ENCODE measurements at regions not wholly inside any gene's neighbourhood (a gene's known extent, or its start where the extent isn't known, plus 50 kb on each side); places are given as distances from the start of the nearest gene placed in this dataset.
A peak's percentile ranks its signal among the peaks of the same experiment; 100 is the strongest.
"Not testable (repeated sequence)": the region's sequence is repeated elsewhere in the genome, so short reads cannot be mapped to it uniquely, and the experiment has no call there.

- CTCF ChIA-PET: interaction anchor here (0.7 kb wide), 1 partner anchor 46 kb away, joined by 5 read pairs; no protein-coding TSS in a partner anchor
These were observed 164.9 kb upstream of the USP9X start for GRCh38 chrX:40920351-40920750.

GRCh38 chrX:40922307-40922706, 162.9 kb upstream of the USP9X start:
- no peak overlapping the region for H3K27ac Mint-ChIP-seq
- no peak overlapping the region for H3K4me3 Mint-ChIP-seq
- no peaks in the 10 kb centered on the region for H3K4me1 Mint-ChIP-seq
- POLR2A ChIA-PET: no interaction called here
- H3K27me3 Mint-ChIP-seq: peaks cover 2% of the 10 kb centered on the region
- CTCF ChIA-PET: no interaction called here
- peaks cover 2% of the 10 kb centered on the region for H3K36me3 Mint-ChIP-seq (ENCODE audit: low read depth)
- DNase-seq: no peak
- peaks cover 15% of the 10 kb centered on the region for H3K9me3 Mint-ChIP-seq

More at GRCh38 chrX:40920351-40920750, 164.9 kb upstream of the USP9X start:
- Mint-ChIP-seq H3K27ac (no peak overlapping the region), H3K27me3 (peaks cover 2% of the 10 kb centered on the region), H3K4me3 (no peak overlapping the region), H3K9me3 (peaks cover 15% of the 10 kb centered on the region), H3K4me1 (no peaks in the 10 kb centered on the region), H3K36me3 (ENCODE audit: low read depth) (peaks cover 2% of the 10 kb centered on the region)
- DNase-seq: no peak
- POLR2A ChIA-PET: no interaction called here

- CTCF ChIA-PET: interaction anchor here (0.7 kb wide), 1 partner anchor 313 kb away, joined by 6 read pairs; no protein-coding TSS in a partner anchor
- H3K9me3 Mint-ChIP-seq: peaks cover 13% of the 10 kb centered on the region
These were observed 158.4 kb upstream of the USP9X start for GRCh38 chrX:40926739-40927427.

GRCh38 chrX:40928076-40928475, 157.2 kb upstream of the USP9X start:
- peaks cover 9% of the 10 kb centered on the region for H3K4me1 Mint-ChIP-seq
- ChIA-PET POLR2A (no interaction called here), CTCF (no interaction called here)
- DNase-seq: no peak
- H3K27ac Mint-ChIP-seq: no peak overlapping the region
- H3K4me3 Mint-ChIP-seq: no peak overlapping the region
- H3K27me3 Mint-ChIP-seq: no peaks in the 10 kb centered on the region
- H3K36me3 Mint-ChIP-seq (ENCODE audit: low read depth): no peaks in the 10 kb centered on the region
- H3K9me3 Mint-ChIP-seq: peaks cover 3% of the 10 kb centered on the region

More at GRCh38 chrX:40926739-40927427, 158.4 kb upstream of the USP9X start:
- H3K4me1 Mint-ChIP-seq; H3K27ac Mint-ChIP-seq; DNase-seq; H3K4me3 Mint-ChIP-seq; H3K27me3 Mint-ChIP-seq; POLR2A ChIA-PET; H3K36me3 Mint-ChIP-seq (ENCODE audit: low read depth): not testable (repeated sequence)

GRCh38 chrX:40931921-40932320, 153.3 kb upstream of the USP9X start:
- H3K27ac Mint-ChIP-seq: peak overlapping the region; percentile 41
- ChIA-PET POLR2A (no interaction called here), CTCF (interaction anchor here (1.6 kb wide), 1 partner anchor 183 kb away, joined by 6 read pairs; no protein-coding TSS in a partner anchor)
- peaks cover 3% of the 10 kb centered on the region for H3K9me3 Mint-ChIP-seq
- no peak overlapping the region for H3K4me3 Mint-ChIP-seq
- no peaks in the 10 kb centered on the region for H3K36me3 Mint-ChIP-seq (ENCODE audit: low read depth)
- H3K27me3 Mint-ChIP-seq: no peaks in the 10 kb centered on the region
- no peak for DNase-seq
- H3K4me1 Mint-ChIP-seq: peaks cover 19% of the 10 kb centered on the region

DNA sequence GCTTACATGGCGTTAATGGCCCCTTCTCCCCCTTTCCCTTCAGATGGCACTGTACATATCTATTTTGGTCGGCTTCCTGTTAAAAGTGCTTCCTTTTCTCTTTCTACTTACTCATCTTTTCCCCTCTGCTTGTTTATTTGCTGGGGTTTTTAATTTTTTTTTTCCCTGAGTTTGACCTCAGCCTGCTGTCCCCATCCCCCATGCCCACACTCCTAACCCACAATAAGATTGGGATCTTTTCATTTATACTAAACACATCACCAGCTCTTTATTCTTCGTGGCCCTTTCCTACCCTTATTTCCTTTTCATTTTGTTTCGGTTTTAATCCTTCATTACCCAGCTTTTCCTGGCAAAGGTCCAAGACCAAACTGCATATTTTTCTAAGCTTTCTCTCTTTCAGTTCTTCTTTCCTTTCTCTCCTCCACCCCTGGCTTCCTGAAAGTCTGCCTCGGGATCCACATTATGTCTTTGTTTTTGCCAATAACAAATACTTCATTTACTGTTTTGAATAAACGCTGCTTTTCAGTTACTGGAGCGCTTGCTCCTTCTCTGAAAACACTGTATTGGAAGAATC, 152.0 kb upstream of the USP9X start:
- ChIA-PET CTCF (interaction anchor here (0.6 to 1.6 kb wide), 2 partner anchors 182 to 805 kb away, joined by 3 to 6 read pairs; no protein-coding TSS in a partner anchor), POLR2A (interaction anchor here (0.7 kb wide), 2 partner anchors 163 to 183 kb away, joined by 4 to 6 read pairs; no protein-coding TSS in a partner anchor)
- Mint-ChIP-seq H3K36me3 (ENCODE audit: low read depth) (no peaks in the 10 kb centered on the region), H3K4me3 (peak overlapping the region; percentile 73), H3K27ac (peak overlapping the region; percentile 95), H3K4me1 (peaks cover 19% of the 10 kb centered on the region), H3K27me3 (no peaks in the 10 kb centered on the region), H3K9me3 (peaks cover 1% of the 10 kb centered on the region)
- DNase-seq: peak; percentile 28

DNA sequence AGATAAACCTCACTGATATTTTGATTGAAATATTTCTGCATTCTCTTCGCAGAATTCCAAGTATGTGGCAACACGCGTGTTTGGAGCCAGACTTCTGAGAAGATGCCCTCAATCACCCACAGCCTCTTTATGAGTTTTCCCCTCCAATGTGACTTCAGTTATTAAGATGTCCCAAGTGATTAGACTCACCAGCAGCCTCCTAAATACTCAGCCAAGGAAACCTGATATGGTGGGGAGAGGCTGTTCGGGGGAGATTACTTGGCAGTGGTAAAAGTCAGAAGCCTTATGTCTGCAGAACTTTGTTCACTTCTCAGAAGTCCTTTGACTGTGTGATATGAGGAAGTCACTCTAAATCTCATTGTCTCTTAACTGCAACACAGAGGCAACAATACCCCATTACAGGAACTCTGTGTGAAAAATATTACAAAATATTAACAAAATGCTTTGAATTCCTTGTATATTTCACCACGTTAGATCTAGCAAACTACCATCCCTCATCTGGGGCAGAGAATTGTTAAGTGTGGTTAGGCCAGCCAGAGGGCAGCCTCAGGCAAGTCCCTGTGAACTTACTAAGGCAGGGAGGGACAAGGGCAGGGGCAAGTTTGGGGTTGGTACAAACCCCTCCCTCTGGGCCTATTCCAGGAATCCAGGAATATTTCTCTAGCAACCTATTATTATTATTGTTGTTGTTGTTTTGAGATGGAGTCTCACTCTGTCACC, 151.4 kb upstream of the USP9X start:
- no peaks in the 10 kb centered on the region for H3K27me3 Mint-ChIP-seq
- H3K4me1 Mint-ChIP-seq: peaks cover 19% of the 10 kb centered on the region
- H3K36me3 Mint-ChIP-seq (ENCODE audit: low read depth): no peaks in the 10 kb centered on the region
- H3K4me3 Mint-ChIP-seq: peak overlapping the region; percentile 73
- CTCF ChIA-PET: interaction anchor here (0.6 to 0.9 kb wide), 2 partner anchors 9 to 806 kb away, joined by 3 read pairs; no protein-coding TSS in a partner anchor
- no peak for DNase-seq
- POLR2A ChIA-PET: interaction anchor here (0.7 kb wide), 1 partner anchor 162 kb away, joined by 4 read pairs; no protein-coding TSS in a partner anchor
- H3K9me3 Mint-ChIP-seq: no peaks in the 10 kb centered on the region
- peak overlapping the region; percentile 95 for H3K27ac Mint-ChIP-seq

GRCh38 chrX:40936827-40937226, 148.4 kb upstream of the USP9X start:
- CTCF ChIA-PET: no interaction called here
- Mint-ChIP-seq H3K9me3 (no peaks in the 10 kb centered on the region), H3K27me3 (no peaks in the 10 kb centered on the region), H3K36me3 (ENCODE audit: low read depth) (no peaks in the 10 kb centered on the region), H3K27ac (no peak overlapping the region), H3K4me1 (peaks cover 17% of the 10 kb centered on the region), H3K4me3 (no peak overlapping the region)
- POLR2A ChIA-PET: no interaction called here
- DNase-seq: no peak

DNA sequence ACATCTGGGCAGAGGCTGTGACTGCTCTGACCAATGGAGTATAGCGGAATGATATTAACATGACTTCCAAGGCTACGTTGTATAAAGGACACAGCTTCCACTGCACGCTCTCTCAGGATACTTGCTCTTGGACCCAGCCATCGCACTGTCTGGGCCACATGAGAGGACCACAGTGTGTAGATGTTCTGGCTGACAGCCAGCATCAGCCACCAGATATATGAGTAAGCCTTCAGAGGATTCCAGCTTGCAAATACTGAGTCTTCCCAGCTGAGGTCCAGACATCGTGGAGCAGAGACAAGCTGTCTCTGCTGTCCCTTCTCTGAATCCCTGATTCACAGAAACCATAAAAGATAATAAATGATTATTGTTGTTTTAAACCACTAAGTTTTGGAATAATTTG, 146.8 kb upstream of the USP9X start:
- Mint-ChIP-seq H3K4me3 (no peak overlapping the region), H3K9me3 (no peaks in the 10 kb centered on the region), H3K36me3 (ENCODE audit: low read depth) (no peaks in the 10 kb centered on the region), H3K27me3 (no peaks in the 10 kb centered on the region), H3K27ac (no peak overlapping the region), H3K4me1 (peaks cover 6% of the 10 kb centered on the region)
- POLR2A ChIA-PET: no interaction called here
- CTCF ChIA-PET: no interaction called here
- no peak for DNase-seq

GRCh38 chrX:40943093-40943641, 142.1 kb upstream of the USP9X start:
- POLR2A ChIA-PET: no interaction called here

DNA sequence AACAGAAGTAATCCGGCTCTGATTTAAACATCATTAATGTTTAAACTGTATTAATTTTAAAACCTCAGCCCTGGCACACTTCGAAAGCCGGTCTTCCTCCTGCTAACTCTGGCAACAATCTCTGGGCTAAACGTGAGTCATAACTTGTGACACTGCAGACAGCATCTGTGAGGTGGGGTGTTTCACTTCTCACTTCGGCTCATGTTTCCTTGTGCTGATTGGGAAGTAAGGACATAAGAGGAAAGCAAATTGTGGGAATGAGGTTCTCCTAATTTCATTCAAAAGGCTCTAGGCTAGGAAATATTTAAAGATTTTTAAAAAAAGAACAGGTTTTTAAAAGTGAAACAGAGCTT, 139.9 kb upstream of the USP9X start:
- Mint-ChIP-seq H3K9me3 (no peaks in the 10 kb centered on the region), H3K4me1 (peaks cover 2% of the 10 kb centered on the region), H3K4me3 (no peak overlapping the region), H3K27me3 (no peaks in the 10 kb centered on the region), H3K36me3 (ENCODE audit: low read depth) (no peaks in the 10 kb centered on the region), H3K27ac (no peak overlapping the region)
- ChIA-PET POLR2A (no interaction called here), CTCF (interaction anchor here (0.7 kb wide), 1 partner anchor 21 kb away, joined by 3 read pairs; no protein-coding TSS in a partner anchor)
- DNase-seq: no peak

More at GRCh38 chrX:40943093-40943641, 142.1 kb upstream of the USP9X start:
- Mint-ChIP-seq H3K36me3 (ENCODE audit: low read depth) (no peaks in the 10 kb centered on the region), H3K4me3 (no peak overlapping the region), H3K27me3 (no peaks in the 10 kb centered on the region), H3K9me3 (no peaks in the 10 kb centered on the region), H3K27ac (no peak overlapping the region), H3K4me1 (peaks cover 2% of the 10 kb centered on the region)
- CTCF ChIA-PET: interaction anchor here (1.2 kb wide), 1 partner anchor 9 kb away, joined by 3 read pairs; no protein-coding TSS in a partner anchor
- no peak for DNase-seq

DNA sequence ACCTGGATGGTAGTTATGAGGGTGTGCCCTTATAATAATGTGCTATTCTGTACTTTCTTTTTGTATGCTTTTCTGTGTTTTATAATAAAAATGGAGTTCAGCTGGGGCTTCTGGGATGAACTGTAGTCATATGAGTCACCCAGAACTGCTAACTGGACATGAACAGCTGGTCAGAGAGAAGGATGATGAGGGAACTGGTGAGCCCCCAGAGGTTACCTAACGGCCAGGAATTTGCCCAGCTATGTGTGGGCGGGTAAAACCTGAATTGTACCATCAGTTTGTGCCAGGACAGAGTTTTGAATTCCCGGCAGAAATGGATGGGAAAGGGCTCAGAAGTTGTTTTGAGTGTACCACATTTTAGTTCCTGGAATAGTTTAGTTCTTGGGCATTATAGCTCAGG, 138.0 kb upstream of the USP9X start:
- H3K4me1 Mint-ChIP-seq: peaks cover 11% of the 10 kb centered on the region
- no peak overlapping the region for H3K4me3 Mint-ChIP-seq
- CTCF ChIA-PET: interaction anchor here (0.6 to 1.0 kb wide), 3 partner anchors 22 to 1977 kb away, joined by 3 to 5 read pairs (median 3); no protein-coding TSS in a partner anchor
- H3K9me3 Mint-ChIP-seq: peaks cover 4% of the 10 kb centered on the region
- no peak for DNase-seq
- no peak overlapping the region for H3K27ac Mint-ChIP-seq
- no peaks in the 10 kb centered on the region for H3K27me3 Mint-ChIP-seq
- POLR2A ChIA-PET: no interaction called here
- peaks cover 4% of the 10 kb centered on the region for H3K36me3 Mint-ChIP-seq (ENCODE audit: low read depth)

DNA sequence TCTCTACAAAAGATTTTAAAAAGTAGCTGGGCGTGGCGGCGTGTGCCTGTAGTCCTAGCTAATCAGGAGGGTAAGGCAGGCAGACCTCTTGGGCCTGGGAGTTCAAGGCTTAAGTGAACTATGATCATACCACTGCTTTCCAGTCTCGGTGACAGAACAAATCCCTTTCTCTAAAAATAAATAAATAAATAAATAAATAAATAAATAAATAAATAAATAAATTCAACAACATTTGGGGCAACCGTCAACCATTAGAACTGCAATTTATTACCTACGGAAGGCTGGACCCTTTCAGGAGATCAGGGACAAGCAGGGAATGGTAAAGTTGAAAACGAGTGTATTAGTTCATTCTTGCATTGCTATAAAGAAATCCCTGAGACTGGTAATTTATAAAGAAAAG, 136.2 kb upstream of the USP9X start:
- no peak for DNase-seq
- peaks cover 4% of the 10 kb centered on the region for H3K36me3 Mint-ChIP-seq (ENCODE audit: low read depth)
- H3K27me3 Mint-ChIP-seq: no peaks in the 10 kb centered on the region
- peaks cover 22% of the 10 kb centered on the region for H3K4me1 Mint-ChIP-seq
- H3K9me3 Mint-ChIP-seq: peaks cover 4% of the 10 kb centered on the region
- H3K27ac Mint-ChIP-seq: no peak overlapping the region
- H3K4me3 Mint-ChIP-seq: no peak overlapping the region
- ChIA-PET POLR2A (no interaction called here), CTCF (interaction anchor here (0.6 kb wide), 1 partner anchor 76 kb away, joined by 5 read pairs; no protein-coding TSS in a partner anchor)

Data from activated CD4-positive, alpha-beta T cell treated with anti-CD3 and anti-CD28 coated beads, Interleukin-2, amount 10 ng/mL, durations not matched to agents 7 days and 5 days (primary cell).